Amniotic epithelial cell (primary cell): ENCODE measurements at regions not wholly inside any gene's neighbourhood (a gene's known extent, or its start where the extent isn't known, plus 50 kb on each side); places are given as distances from the start of the nearest gene placed in this dataset.

Experiments used
- DNase-seq: peaks from one replicate; pipeline ENCODE4 v3.0.0-alpha.2; 2010; ENCODE audit warnings: low read depth

- no peak for DNase-seq
These were observed 440.4 kb downstream of the COL12A1 start for GRCh38 chr6:74765486-74765885.

DNA sequence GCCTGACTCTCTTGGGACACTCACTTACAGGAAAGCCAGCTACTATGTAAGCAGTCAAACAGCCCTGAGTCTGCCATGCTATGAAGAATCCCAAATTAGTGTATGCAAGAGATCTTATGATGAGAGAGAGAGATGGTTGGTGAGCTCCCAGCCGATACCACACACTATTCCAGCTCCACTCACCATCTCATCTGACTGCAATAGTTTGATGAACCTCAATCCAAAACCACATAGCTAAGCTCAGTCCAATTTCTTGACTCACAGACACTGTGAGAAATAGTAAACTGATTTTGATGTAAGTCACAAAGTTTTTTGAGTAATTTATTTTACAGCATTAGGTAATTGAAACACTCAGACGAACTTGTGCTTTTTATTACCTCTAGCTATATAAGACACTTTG is 441.4 kb downstream of the COL12A1 start:
- peak; percentile 40 for DNase-seq

DNA sequence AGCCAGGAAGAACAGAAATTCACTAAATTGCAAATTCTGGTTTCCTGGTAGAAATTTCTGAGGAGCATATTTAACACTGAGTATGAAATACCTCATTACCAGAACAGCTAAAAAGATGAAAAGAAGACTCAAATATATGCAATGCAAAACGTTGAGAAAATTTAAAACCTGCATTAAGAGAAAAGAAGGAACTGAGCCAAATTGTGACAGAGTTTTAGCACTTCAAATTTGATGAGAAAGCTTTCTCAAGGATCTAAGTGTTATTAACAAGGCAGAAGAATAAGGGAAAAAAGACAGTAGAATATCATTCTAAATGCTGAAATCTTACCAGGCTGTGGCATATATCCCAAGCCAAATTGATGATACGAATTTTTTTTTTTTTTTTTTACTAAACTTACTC is 443.0 kb downstream of the COL12A1 start:
- no peak for DNase-seq

- DNase-seq: no peak
These were observed 448.0 kb downstream of the COL12A1 start for GRCh38 chr6:74757813-74758212.

- DNase-seq: no peak
These were observed 448.9 kb downstream of the COL12A1 start for GRCh38 chr6:74756923-74757322.

DNA sequence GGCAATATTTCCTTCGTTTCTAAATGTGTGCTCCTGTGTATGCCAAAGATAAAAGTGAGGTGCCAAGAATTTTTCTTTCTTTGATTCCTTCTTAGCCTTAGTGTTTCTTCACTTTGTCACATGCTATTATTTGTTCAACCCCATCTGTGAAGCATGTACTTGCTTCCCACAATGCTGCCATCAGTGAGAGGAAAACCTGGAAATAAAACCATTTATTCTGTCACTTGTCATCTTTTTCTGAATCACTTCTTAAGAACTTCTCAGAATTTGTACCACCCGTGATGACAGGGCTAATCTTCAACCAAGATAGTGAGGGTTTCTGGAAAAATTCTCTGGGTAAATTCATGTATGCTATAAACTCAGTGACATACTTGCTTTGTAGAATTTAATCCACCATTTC is 450.1 kb downstream of the COL12A1 start:
- DNase-seq: peak; percentile 77

GRCh38 chr6:74755196-74755595 is 450.7 kb downstream of the COL12A1 start:
- no peak for DNase-seq

- no peak for DNase-seq
These were observed 451.8 kb downstream of the COL12A1 start for GRCh38 chr6:74753883-74754600.

GRCh38 chr6:74752303-74752702 is 453.6 kb downstream of the COL12A1 start:
- no peak for DNase-seq

DNA sequence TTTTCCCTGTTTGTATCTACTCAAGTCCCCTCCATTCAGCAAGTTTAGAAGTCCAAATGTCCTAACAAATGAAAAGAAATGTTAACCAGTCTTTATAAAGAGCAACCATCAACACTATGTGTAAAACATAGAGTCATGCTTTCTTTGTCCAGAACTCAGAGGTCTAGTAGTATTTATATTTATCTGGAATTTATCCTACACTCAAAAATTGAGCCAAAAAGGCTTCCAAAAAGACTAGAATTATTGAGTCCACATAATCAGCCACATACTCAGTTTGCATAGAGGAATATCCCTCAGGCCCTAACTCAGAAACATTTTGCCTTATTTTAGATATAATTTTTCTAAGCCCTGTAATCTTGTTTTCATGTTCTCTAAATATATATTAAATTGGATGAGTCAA is 455.0 kb downstream of the COL12A1 start:
- no peak for DNase-seq

GRCh38 chr6:74749211-74750147 is 456.4 kb downstream of the COL12A1 start:
- peak; percentile 89 for DNase-seq

- DNase-seq: no peak
These were observed 460.2 kb downstream of the COL12A1 start for GRCh38 chr6:74745670-74746069.

DNA sequence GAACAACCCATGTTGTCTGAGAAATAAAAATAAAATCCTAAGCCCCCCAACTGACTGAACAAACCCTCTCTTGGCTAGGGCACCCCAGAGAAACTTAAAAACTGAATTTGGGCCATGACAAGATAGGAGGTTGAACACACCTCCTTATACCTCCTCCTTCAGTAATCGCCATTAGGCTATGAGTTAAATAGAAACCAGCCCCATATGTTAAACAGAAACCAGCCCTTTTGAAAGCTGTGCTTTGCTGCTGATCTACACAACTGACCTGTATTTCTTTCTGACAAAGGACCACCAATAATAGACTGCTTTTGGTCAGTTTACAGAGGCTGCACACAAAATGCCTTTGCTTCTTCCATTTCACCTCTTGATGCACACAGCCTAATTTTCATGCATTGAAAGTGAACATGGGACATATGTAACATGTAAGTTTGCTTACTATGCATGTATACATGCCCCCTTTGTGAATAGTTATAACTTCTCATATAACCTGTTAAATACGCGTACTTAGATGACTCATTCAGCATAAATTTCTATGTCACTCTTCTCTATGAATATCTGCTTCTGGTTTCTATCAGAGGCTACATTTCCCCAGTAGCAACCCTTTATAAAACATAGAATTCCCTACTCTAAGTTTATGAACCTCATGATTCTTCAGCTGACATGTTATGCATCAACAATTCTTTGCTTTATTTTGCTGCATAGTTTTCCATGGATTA is 462.9 kb downstream of the COL12A1 start:
- DNase-seq: peak; percentile 63

DNA sequence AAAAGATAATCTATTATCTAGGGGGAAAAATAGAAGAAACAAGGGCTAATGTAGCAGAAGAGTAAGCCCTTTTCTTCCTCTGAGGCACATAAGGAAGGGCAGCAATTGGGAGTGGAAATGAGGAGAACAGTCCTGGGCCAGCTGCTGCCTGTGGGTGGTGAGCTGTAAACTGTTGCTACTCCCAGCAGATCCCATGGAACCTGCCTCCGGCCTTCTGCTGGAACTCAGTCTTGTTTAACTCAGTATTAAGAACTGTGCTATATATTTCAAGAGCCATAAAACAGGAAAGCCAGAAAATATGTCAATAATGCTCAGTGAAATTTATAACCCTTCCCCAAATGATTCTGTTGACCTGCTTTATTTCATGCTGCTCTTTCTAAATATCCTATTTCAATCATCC is 464.2 kb downstream of the COL12A1 start:
- DNase-seq: no peak

GRCh38 chr6:74735304-74735703 is 470.5 kb downstream of the COL12A1 start:
- DNase-seq: peak; percentile 96

DNA sequence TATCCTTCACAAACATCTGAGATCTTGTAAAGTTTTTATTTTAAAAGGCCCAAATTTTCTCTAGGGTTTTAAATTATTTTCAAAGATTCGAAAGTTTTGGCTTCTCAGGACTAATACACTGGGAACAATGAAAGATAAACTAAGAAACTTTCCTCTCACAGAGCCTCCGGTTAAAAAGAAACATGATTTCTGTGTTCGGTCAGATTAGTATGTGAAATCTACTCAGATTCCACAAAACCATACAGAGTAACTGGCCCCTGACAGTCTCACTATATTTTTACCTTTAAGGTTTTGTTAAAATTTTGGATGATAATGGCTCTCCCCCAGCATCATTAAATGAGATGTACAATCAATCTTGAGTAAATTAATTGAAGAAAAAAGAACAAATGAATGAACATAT is 471.0 kb downstream of the COL12A1 start:
- no peak for DNase-seq

GRCh38 chr6:74733830-74734620 is 471.8 kb downstream of the COL12A1 start:
- peak; percentile 38 for DNase-seq

GRCh38 chr6:74731931-74732330 is 473.9 kb downstream of the COL12A1 start:
- peak; percentile 83 for DNase-seq

DNA sequence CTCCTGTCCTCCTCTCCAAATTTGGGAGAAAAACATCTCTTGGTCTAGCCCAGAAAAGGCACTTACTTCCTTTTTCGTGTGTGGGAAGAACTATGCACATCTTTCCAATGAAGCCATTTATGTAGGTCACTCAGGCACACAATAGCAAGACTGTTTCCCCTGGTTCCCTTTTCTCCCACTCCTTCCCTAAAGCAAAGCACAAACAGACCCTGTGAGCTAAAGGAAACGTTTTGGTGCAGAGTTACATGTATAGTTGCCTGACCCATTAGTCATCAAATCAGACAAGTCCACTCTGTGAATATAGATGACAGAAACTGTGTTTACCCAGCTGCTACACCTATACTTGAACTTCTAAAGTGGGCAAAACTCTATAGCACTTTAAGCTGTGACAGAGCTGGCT is 474.6 kb downstream of the COL12A1 start:
- DNase-seq: no peak

DNA sequence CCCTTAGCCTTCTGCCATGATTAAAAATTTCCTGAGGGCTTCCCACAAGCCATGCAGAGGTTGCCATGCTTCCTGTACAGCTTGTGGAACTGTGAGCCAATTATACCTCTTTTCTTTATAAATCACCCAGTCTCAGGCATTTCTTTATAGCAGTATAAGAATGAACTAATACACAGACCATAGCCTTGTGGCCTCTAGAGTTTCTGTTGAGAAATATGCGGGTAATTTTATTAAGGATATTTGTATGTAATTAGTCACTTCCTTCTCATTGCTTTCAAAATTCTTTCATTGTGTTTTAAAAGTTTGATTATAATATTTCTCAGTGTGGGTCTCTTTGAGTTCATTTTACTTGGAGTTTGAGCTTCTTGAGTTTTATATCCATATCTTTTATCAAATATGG is 484.9 kb downstream of the COL12A1 start:
- DNase-seq: no peak

DNA sequence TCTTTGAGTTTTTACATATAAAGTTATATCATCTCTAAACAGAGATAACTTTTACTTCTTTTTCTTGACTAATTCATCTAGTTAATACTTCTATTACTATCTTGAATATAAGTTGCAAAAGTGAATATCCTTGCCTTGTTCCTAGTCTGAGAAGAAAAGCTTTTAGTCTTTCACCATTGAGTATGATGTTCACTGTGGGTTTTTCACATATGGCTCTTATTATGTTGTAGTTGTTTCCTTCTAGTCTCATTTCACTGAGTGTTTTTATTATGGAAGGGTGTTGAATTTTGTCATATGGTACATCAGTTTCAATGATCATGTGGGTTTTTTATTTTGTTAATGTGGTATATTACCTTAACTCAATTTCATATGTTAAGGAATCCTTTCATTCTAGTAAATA is 488.3 kb downstream of the COL12A1 start:
- no peak for DNase-seq
